Body of pancreas (tissue), 4 donors: ENCODE measurements at regions not wholly inside any gene's neighbourhood (a gene's known extent, or its start where the extent isn't known, plus 50 kb on each side); places are given as distances from the start of the nearest gene placed in this dataset.

Source experiments
- POLR2A ChIP-seq, 3 donors: fragments of 450-650 bp; IDR thresholded peaks; one replicate each; pipeline ENCODE4 v1.6.1; 2016; ENCODE audit warnings: antibody characterized with exemption in 3 of 3, mild to moderate bottlenecking in 2 of 3
- TF ChIP-seq, protein P1 (sequence below), 7 experiments: fragments of 450-650 bp in 4 of 7; fragments of 200-600 bp in 3 of 7; sonication (generic) in 3 of 7; IDR thresholded peaks; one replicate each; pipeline ENCODE4 v1.5.1; 2016 to 2019; ENCODE audit warnings: antibody characterized with exemption in 7 of 7

GRCh38 chr12:128170181-128170580 lies 96.8 kb upstream of the TMEM132C start:
- TF ChIP-seq, protein P1, sequence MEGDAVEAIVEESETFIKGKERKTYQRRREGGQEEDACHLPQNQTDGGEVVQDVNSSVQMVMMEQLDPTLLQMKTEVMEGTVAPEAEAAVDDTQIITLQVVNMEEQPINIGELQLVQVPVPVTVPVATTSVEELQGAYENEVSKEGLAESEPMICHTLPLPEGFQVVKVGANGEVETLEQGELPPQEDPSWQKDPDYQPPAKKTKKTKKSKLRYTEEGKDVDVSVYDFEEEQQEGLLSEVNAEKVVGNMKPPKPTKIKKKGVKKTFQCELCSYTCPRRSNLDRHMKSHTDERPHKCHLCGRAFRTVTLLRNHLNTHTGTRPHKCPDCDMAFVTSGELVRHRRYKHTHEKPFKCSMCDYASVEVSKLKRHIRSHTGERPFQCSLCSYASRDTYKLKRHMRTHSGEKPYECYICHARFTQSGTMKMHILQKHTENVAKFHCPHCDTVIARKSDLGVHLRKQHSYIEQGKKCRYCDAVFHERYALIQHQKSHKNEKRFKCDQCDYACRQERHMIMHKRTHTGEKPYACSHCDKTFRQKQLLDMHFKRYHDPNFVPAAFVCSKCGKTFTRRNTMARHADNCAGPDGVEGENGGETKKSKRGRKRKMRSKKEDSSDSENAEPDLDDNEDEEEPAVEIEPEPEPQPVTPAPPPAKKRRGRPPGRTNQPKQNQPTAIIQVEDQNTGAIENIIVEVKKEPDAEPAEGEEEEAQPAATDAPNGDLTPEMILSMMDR (IDR thresholded peaks at IDR 0.05): no peak
- TF ChIP-seq POLR2A (IDR thresholded peaks at IDR 0.05): no peak
